NCI-H146 treated with DMSO at 0.1 percent for 48 hours (cell line): ENCODE measurements at regions not wholly inside any gene's neighbourhood (a gene's known extent, or its start where the extent isn't known, plus 50 kb on each side); places are given as distances from the start of the nearest gene placed in this dataset.

Experiments
- DNase-seq: peaks from one replicate; lab custom pipeline; 2025; ENCODE audit not compliant: unreplicated experiment; lab: John Stamatoyannopoulos, UW

- no peak for DNase-seq
Measured at GRCh38 chr18:22467760-22468553, 50.2 kb upstream of the CTAGE1 start.

GRCh38 chr18:22468554-22468891, 50.8 kb upstream of the CTAGE1 start:
- no peak for DNase-seq

- DNase-seq = no peak
Measured at GRCh38 chr18:22469061-22469734, 51.5 kb upstream of the CTAGE1 start.

- no peak for DNase-seq
Measured at GRCh38 chr18:22469926-22470247, 52.2 kb upstream of the CTAGE1 start.

GRCh38 chr18:22470248-22471235, 52.8 kb upstream of the CTAGE1 start:
- DNase-seq = no peak

- DNase-seq = no peak
Measured at GRCh38 chr18:22471546-22472131, 53.9 kb upstream of the CTAGE1 start.

- DNase-seq = no peak
Measured at GRCh38 chr18:22473366-22473765, 55.7 kb upstream of the CTAGE1 start.

GRCh38 chr18:22475426-22476100, 57.8 kb upstream of the CTAGE1 start:
- DNase-seq = no peak

- DNase-seq = no peak
Measured at GRCh38 chr18:22477222-22477621, 59.5 kb upstream of the CTAGE1 start.

- DNase-seq = no peak
Measured at GRCh38 chr18:22482948-22483347, 65.2 kb upstream of the CTAGE1 start.

- DNase-seq = no peak
Measured at GRCh38 chr18:22483407-22483806, 65.7 kb upstream of the CTAGE1 start.

GRCh38 chr18:22484471-22484870, 66.8 kb upstream of the CTAGE1 start:
- no peak for DNase-seq

GRCh38 chr18:22485808-22486244, 68.1 kb upstream of the CTAGE1 start:
- no peak for DNase-seq

GRCh38 chr18:22486667-22487066, 69.0 kb upstream of the CTAGE1 start:
- no peak for DNase-seq

GRCh38 chr18:22488554-22488953, 70.8 kb upstream of the CTAGE1 start:
- DNase-seq = no peak

GRCh38 chr18:22489704-22490103, 72.0 kb upstream of the CTAGE1 start:
- DNase-seq = no peak

GRCh38 chr18:22490429-22490846, 72.7 kb upstream of the CTAGE1 start:
- DNase-seq = no peak

GRCh38 chr18:22493255-22493654, 75.5 kb upstream of the CTAGE1 start:
- no peak for DNase-seq

GRCh38 chr18:22493940-22494339, 76.2 kb upstream of the CTAGE1 start:
- DNase-seq = no peak

GRCh38 chr18:22494771-22495170, 77.1 kb upstream of the CTAGE1 start:
- DNase-seq = no peak

- DNase-seq = no peak
Measured at GRCh38 chr18:22499421-22499820, 81.7 kb upstream of the CTAGE1 start.
